ENCODE measurements at regions not wholly inside any gene's neighbourhood (a gene's known extent, or its start where the extent isn't known, plus 50 kb on each side); places are given as distances from the start of the nearest gene placed in this dataset.

DNA sequence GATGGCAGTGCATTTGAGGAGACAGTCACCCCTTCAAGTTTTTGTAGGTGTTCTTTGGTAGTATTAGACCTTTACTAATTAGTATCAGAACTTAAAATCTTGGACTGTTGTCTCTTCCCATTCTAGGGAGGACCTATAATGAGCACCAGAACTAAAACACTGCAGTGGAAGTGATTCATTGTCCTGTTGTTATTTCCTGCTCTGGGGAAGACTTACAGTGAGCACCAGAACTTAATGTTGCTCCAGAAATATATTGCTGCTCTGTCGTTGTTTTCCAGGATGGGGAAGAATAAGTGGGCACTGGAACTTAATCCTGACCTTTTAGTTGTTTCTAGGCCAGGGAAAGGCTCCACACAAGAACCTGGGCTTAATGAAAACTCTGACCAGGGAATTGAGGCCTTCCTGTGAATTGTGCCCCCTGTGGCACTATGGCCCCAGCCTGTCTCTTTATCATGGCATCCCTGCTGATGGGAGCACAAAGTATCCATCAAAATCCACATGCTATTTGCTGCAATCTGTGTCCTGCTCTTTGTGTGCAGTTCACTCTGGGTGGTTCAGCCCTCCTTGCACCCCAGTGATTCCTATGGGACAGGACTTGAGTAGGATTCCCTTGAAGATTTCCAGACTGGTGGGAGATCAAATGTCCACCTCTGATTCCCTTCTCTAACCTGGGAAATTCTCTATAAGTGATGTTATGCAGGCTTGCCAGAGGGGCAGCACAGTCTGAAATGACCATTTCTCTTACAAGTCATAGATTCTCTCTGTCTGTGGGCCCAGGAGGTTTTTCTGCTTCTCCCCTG is 175.8 kb downstream of the PAWR start:
- TF ChIP-seq EZH2 (IDR thresholded peaks at IDR 0.05) = no peak
- no peak for TF ChIP-seq POLR2AphosphoS5 (IDR thresholded peaks at IDR 0.05; ENCODE audit: borderline replicate concordance, low read depth, low read length)
